Mucosa of gallbladder (tissue), 1 donor: ENCODE measurements at regions not wholly inside any gene's neighbourhood (a gene's known extent, or its start where the extent isn't known, plus 50 kb on each side); places are given as distances from the start of the nearest gene placed in this dataset.
"Not testable (repeated sequence)": the region's sequence is repeated elsewhere in the genome, so short reads cannot be mapped to it uniquely, and the experiment has no call there.

ENCODE experiments used
- DNase-seq: peaks from one replicate; pipeline ENCODE4 v3.0.0-alpha.2; 2020; ENCODE audit warnings: low spot score
- donor health status: DM: no; HTN: no; CAD: no.

DNA sequence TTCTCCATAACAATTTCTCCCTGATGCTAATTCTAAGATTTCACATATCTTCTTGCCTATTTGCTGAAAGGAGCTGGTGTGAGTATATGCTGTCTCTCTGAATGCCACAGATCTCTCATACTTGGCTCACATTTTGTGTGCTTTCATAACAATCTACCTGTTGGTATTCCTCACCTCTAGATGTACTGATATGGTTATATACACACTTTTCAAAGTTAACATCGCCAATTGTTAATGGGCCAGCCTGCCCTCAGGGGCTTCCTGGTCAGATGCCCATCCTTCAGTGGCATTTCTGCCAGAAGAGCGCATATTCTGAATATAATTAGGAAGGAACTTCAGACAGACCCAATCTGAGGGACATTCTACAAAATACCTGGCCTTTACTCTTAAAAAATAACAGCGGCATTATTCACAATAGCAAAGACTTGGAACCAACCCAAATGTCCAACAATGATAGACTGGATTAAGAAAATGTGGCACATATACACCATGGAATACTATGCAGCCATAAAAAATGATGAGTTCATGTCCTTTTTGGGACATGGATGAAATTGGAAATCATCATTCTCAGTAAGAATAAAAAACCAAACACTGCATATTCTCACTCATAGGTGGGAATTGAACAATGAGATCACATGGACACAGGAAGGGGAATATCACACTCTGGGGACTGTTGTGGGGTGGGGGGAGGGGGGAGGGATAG, 123.9 kb upstream of the FAT1 start:
- not testable (repeated sequence) for DNase-seq

DNA sequence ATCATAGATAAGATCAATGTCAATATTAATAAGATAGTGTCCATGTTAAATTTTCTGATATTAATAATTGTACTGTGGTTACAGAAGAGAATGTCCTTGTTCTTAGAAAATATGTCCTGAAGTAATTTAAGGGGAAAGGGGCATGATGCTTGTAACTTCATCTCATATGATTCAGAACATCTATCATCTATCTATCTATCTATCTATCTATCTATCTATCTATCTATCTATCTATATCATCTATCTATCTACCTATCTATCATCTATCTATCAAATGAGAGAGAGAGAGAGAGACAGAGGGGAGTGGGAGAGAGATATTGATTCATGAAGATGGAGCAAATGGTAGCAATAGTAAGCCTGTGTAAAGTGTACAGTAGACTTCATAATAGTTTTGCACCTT, 124.8 kb upstream of the FAT1 start:
- DNase-seq: no peak

DNA sequence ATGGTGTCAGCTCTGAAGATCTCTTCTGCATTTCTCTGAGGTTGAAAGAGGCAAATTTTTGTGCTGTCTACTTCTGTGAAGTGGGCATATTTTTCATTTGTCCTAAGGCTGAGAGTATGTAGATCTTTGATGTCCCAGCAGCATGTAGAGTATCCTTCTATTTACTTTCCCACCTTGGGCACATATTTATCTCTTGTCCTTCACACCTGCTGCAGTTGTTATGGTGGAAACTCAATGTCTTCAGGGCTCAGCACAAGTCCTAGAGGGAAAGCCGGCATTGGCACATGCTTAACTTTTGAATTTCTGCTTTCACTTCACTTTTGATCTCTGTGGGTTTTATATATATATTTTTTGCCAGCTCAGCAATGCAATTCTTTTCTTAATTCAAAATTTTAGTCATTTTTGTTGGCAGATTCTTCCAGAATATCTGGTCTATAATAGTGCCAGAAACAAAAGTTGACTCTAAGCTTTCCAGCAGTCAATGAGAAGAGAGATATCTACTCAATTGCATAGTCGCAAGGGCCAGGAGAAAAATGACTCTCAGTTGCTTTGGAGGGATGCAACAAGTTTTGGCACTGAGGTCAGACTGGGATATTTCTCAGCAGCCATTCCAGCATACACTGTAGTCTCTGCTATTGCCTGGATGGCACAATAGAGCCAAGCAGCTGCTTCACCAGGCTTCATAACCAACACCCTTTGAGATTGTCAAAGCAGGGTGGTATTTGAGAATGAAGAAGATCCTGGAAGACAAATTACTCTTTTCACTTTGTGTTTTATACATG, 127.8 kb upstream of the FAT1 start:
- no peak for DNase-seq

GRCh38 chr4:186852073-186852420, 128.4 kb upstream of the FAT1 start:
- DNase-seq: no peak

DNA sequence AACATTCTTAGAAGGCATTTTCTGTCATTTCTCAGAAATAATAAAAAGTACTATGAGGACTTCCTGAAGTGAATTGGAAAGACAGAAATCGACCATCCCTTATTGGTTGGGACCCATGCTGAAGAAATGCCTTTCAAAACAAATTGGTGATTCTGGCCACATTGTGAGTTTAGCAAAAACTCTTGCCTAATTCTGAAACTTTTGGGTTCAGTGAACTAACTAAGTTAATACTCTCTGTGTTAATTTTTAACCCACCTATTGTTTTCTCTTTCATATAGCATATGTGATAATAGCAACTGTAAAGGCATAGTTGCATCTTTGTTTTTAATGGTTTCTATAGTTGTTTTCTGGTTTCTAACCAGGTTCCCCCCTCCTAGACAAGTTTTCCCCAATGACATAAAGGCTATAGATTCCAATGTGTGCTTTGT, 129.3 kb upstream of the FAT1 start:
- DNase-seq: no peak

GRCh38 chr4:186854256-186854655, 130.6 kb upstream of the FAT1 start:
- no peak for DNase-seq

DNA sequence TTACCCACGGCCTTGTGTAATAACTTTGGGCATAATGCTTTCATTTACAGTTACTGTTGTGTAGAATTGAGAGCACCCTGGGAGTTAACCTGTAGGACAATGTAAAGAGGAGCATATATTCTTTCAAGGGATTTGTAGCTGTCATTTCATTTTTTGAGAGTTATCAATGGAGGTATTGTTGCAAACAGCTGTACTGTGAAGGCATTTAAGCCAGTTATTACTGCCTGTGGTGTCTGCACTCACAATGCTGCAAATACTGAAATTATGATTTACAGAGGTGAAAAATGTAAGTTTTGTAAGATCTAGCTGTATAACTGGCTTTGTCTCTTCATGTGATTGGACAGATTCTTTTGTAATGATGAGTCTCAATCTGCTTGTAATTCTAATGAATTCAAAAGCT, 131.5 kb upstream of the FAT1 start:
- no peak for DNase-seq

- DNase-seq: no peak
These were observed 134.1 kb upstream of the FAT1 start for GRCh38 chr4:186857793-186858192.

GRCh38 chr4:186858355-186858754, 134.7 kb upstream of the FAT1 start:
- DNase-seq: no peak

- no peak for DNase-seq
These were observed 135.8 kb upstream of the FAT1 start for GRCh38 chr4:186859420-186859819.

GRCh38 chr4:186861317-186861716, 137.7 kb upstream of the FAT1 start:
- no peak for DNase-seq

GRCh38 chr4:186871856-186872255, 148.2 kb upstream of the FAT1 start:
- no peak for DNase-seq

DNA sequence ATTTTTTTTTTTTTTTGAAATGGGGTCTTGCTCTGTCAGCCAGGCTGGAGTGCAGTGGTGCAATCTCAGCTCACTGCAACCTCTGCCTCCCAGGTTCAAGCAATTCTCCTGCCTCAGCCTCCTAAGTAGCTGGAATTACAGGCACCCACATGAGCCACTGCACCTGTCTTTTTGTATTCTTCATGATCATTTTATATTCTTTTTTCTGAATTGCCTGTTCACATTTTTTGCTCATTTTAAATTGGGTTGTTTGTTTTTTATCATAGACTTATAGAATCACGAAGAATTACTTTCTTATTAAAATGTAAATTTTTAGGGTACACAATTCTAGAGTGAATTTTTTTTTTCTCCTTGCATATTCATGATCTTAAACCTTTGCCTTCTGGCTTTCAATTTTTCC, 149.4 kb upstream of the FAT1 start:
- DNase-seq: not testable (repeated sequence)

- DNase-seq: no peak
These were observed 151.8 kb upstream of the FAT1 start for GRCh38 chr4:186875476-186875875.

DNA sequence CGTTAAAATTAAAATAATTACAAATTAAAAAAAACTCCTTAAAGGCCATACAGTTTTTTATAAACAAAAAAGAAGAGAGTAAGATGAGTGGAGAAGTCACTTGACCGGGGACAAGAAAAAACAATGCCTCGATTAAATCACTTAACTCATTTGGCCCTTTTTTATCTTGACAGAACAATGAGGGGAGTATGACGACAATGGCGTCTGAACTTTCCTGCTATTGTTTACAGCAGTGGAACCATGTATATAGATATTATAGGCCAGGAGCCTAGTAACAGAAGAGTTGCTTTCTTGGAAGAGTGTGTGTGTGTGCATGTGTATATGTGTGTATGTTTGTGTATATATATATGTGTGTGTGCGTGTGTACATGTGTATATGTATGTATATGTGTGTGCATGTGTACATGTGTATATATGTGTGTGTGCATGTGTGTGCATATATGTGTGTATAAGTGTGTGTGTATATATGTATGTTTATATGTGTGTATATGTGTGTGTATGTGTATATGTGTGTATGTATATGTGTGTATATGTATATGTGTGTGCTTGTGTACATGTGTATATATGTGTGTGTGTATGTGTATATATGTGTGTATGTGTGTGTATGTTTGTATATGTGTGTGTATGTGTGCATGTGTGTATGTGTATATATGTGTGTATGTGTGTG, 153.4 kb upstream of the FAT1 start:
- DNase-seq: no peak

DNA sequence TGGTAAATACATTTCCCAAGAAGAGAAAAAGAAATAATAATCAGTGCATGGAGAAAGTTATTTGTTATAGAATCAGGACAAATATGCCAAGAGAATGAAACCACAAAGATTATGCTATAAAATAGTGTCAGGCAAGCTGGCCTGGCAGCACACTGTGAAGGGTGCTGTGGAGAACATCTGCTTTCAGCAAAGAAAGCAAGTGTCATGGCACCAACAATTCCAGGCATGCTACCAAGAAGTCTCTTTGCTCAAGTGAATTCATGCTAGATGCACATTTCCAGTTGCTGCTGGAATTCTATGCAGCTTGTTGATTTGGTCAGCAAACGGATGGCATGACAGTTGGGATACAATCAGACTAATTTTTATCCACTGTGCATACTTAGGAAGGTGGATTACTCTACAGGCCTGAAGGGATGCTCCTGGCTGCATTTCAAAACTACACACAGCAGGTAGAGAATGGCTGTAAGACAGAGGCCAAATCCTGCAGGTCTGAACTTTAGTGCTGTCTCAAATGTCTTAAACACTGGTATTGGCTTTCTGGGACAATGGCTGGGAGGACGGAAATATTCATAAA, 154.6 kb upstream of the FAT1 start:
- DNase-seq: no peak

DNA sequence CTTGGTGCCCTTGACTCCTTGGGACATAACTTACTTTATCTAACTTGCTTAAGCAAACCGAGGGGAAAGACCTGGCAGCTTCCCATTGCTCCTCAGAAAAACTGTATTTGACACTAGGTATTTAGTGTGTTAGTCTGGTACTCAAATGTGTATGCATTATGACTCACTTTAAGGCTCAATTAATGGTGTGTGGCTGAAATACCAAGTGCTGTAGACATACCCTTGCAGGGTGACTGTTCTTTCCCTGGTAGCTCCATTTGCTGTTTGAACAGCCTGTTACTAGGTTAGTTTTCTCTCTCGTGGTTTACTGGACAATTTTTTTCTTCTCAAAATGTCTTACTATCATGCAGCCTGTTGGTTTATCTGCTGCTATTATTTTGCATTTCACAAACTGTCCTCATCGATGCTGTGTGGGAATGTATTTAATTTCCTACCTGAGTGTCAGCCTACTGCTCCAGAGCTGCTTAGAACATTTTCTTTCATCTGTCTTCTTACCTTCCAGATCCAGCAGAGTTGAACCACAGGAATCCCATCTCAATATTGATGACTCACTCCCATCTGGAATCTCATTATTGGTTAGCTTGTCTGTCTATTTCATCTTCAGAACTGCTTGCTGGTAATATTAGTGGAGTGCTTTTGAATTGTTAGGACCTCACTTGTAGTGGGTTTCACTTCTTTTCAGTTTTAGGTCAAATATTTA, 158.0 kb upstream of the FAT1 start:
- no peak for DNase-seq

DNA sequence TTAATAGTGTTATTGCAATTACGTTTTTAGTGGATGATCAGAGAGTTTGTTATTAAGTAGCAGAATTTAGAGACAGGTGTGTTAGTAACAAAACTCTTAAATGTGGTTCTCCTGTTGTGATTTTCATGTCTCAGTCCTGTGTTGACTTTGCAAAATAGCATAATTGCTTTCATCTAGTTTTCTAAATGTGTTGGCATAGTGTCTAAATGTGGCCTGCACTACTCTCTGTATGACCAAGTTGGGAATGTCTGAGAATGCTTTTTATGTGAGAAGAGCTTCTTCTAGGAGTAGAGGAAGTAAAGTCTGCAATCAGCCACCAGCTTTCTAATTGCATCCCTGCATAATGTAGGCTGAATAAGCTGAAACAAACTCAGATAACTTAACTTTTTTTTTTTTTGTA, 158.6 kb upstream of the FAT1 start:
- DNase-seq: no peak

DNA sequence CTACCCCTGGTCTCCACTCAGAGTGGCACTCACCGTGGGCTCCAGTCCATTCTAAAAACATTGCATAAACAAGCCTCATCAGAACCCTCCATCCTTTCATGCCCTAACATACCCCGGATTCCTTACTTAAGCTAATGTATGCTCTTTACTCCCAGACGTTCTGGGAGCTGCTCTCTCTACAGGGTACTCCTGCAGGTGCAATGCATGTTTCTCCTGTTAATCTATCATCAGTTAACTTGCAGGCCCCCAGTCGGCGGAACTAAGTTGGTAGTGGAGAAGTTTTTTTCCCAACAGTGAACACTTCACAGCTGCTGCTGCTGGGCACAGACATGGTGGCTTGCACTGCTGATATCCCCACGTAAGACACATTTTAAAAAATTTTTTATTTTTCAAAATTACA, 161.6 kb upstream of the FAT1 start:
- no peak for DNase-seq

DNA sequence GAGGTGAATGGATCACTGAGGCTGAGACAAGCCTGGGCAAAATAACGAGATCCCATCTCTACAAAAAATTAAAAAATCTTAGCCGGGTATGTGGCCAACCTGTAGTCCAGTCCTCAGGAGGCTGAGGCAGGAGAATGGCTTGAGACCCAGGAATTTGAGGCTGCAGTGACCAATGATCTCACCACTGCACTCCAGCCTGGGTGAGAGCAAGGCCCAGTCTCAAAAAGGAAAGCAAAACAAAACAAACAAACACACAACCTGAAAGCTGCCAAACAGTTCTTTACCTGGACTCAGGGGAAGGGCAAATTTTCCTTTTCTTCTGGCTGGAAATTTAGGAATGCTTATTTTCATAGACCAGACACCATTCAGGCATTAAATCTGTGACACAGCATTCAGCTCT, 163.1 kb upstream of the FAT1 start:
- DNase-seq: no peak

- DNase-seq: no peak
These were observed 163.6 kb upstream of the FAT1 start for GRCh38 chr4:186887291-186887700.

GRCh38 chr4:186887752-186888151, 164.1 kb upstream of the FAT1 start:
- no peak for DNase-seq
